Right lobe of liver (tissue), 6 donors: ENCODE measurements at regions not wholly inside any gene's neighbourhood (a gene's known extent, or its start where the extent isn't known, plus 50 kb on each side); places are given as distances from the start of the nearest gene placed in this dataset.
A peak's percentile ranks its signal among the peaks of the same experiment; 100 is the strongest.

ENCODE experiments used
- ATAC-seq, 4 donors: fragments of 200-7000 bp; cut with Tn5 transposase; one replicate each; pipeline ENCODE4 v1.9.1; 2020; ENCODE audit warnings: mild to moderate bottlenecking in 4 of 4, moderate library complexity in 4 of 4
- DNase-seq, 3 donors: peaks; one replicate each; pipeline ENCODE4 v3.0.0-alpha.2; 2020
- H3K27ac ChIP-seq, 3 donors: fragments of 200-600 bp; one replicate each; pipeline ENCODE4 v1.8.0; 2022
- H3K27me3 ChIP-seq, 2 donors: fragments of 200-600 bp; one replicate each; pipeline ENCODE4 v1.8.0; 2022
- H3K36me3 ChIP-seq, 4 donors: fragments of 200-600 bp; sonication (generic) in 1 of 4; one replicate each; pipeline versions ENCODE4 v1.5.1 to v1.8.0; 2017 to 2022; ENCODE audit warnings: control low read depth in 1 of 4
- H3K4me1 ChIP-seq, 4 donors: fragments of 200-600 bp; sonication (generic) in 1 of 4; one replicate each; pipeline versions ENCODE4 v1.5.1 to v1.8.0; 2017 to 2022; ENCODE audit warnings: control low read depth in 1 of 4
- H3K4me3 ChIP-seq, 3 donors: fragments of 200-600 bp; one replicate each; pipeline ENCODE4 v1.8.0; 2022
- H3K9me3 ChIP-seq, 4 donors: fragments of 200-600 bp; sonication (generic) in 1 of 4; one replicate each; pipeline versions ENCODE4 v1.5.1 to v1.8.0; 2017 to 2022; ENCODE audit warnings: control low read depth in 1 of 4
- CTCF ChIP-seq, 4 donors: fragments of 200-600 bp in 3 of 4; fragments of 450-650 bp in 1 of 4; IDR thresholded peaks; one replicate each; pipeline versions ENCODE4 v1.5.1 to v1.8.0; 2016 to 2022; ENCODE audit warnings: antibody characterized with exemption in 4 of 4, mild to moderate bottlenecking in 2 of 4
- POLR2A ChIP-seq: fragments of 450-650 bp; IDR thresholded peaks from one replicate; pipeline ENCODE4 v1.6.1; 2017; ENCODE audit warnings: antibody characterized with exemption, mild to moderate bottlenecking
- WGBS: methylation state at CpG from one replicate; pipeline ENCODE4 v1.1.6; 2018; ENCODE audit warnings: low coverage, low lambda C conversion rate; ENCODE audit not compliant: insufficient coverage; ENCODE audit errors: missing lambda C conversion rate; 5-methylcytosine and 5-hydroxymethylcytosine counted together
- intact Hi-C, 2 donors: fragments of 100-400 bp; cut with DNase I; formaldehyde crosslinking; loops; one replicate each; pipeline versions ENCODE4 v1.11.2 to v1.14.1; 2022
- donor health status: DM: no; HTN: yes; CAD: no.
- donor health status: DM: no; HTN: no; CAD: no.
- donor health status: DM: no; HTN: no; CAD: no.
- donor health status: DM: no; HTN: yes; CAD: no.
- donor health status: DM: no; HTN: yes; CAD: no.

- DNase-seq (no peak), ATAC-seq (no peak)
- WGBS, result 81% methylated on average over 3 of the region's 3 CpGs
- TF ChIP-seq POLR2A (no peak), CTCF (IDR thresholded peaks at IDR 0.05) (no peak)
- no peaks in the 10 kb centered on the region for H3K36me3 ChIP-seq
- intact Hi-C loops, result no loop called here
- no peaks in the 10 kb centered on the region for H3K4me1 ChIP-seq
- no peak overlapping the region for H3K4me3 ChIP-seq
- no peak overlapping the region for H3K27ac ChIP-seq
- H3K9me3 ChIP-seq, result no peaks in the 10 kb centered on the region
- H3K27me3 ChIP-seq, result no peaks in the 10 kb centered on the region
These were observed 107.4 kb downstream of the P2RY1 start for GRCh38 chr3:152942366-152942765.

GRCh38 chr3:152943645-152944044 is 108.7 kb downstream of the P2RY1 start:
- ATAC-seq, result no peak
- intact Hi-C loops, result no loop called here
- no peaks in the 10 kb centered on the region for H3K27me3 ChIP-seq
- TF ChIP-seq POLR2A (no peak), CTCF (IDR thresholded peaks at IDR 0.05) (no peak)
- WGBS, result 14% methylated on average over 3 of the region's 3 CpGs
- H3K4me1 ChIP-seq, result no peaks in the 10 kb centered on the region
- no peaks in the 10 kb centered on the region for H3K9me3 ChIP-seq
- no peak overlapping the region for H3K4me3 ChIP-seq
- no peak overlapping the region for H3K27ac ChIP-seq
- DNase-seq, result no peak
- H3K36me3 ChIP-seq, result no peaks in the 10 kb centered on the region

- 81% methylated on average over 1 of the region's 1 CpG for WGBS
- DNase-seq (no peak), ATAC-seq (no peak)
- Histone ChIP-seq H3K4me3 (no peak overlapping the region), H3K9me3 (no peaks in the 10 kb centered on the region), H3K27me3 (no peaks in the 10 kb centered on the region), H3K27ac (no peak overlapping the region), H3K36me3 (no peaks in the 10 kb centered on the region), H3K4me1 (no peaks in the 10 kb centered on the region)
- no peak for TF ChIP-seq CTCF (IDR thresholded peaks at IDR 0.05)
- no peak for TF ChIP-seq POLR2A
- intact Hi-C loops, result no loop called here
These were observed 109.7 kb downstream of the P2RY1 start for GRCh38 chr3:152944671-152945070.

GRCh38 chr3:152945556-152945955 is 110.6 kb downstream of the P2RY1 start:
- Histone ChIP-seq H3K36me3 (no peaks in the 10 kb centered on the region), H3K4me3 (no peak overlapping the region), H3K4me1 (no peaks in the 10 kb centered on the region), H3K9me3 (no peaks in the 10 kb centered on the region), H3K27ac (no peak overlapping the region), H3K27me3 (no peaks in the 10 kb centered on the region)
- ATAC-seq (no peak), DNase-seq (no peak)
- TF ChIP-seq CTCF (IDR thresholded peaks at IDR 0.05) (no peak), POLR2A (no peak)
- 83% methylated on average over 2 of the region's 2 CpGs for WGBS
- intact Hi-C loops, result no loop called here

- no peaks in the 10 kb centered on the region for H3K27me3 ChIP-seq
- WGBS, result 62% methylated on average over 2 of the region's 2 CpGs
- H3K4me3 ChIP-seq, result no peak overlapping the region
- H3K4me1 ChIP-seq, result peaks cover 0 to 14% (median 0%) of the 10 kb centered on the region in 4 donors
- H3K9me3 ChIP-seq, result no peaks in the 10 kb centered on the region
- TF ChIP-seq CTCF (IDR thresholded peaks at IDR 0.05) (no peak), POLR2A (no peak)
- no peaks in the 10 kb centered on the region for H3K36me3 ChIP-seq
- no peak for DNase-seq
- peak in 1 of 4 donors; percentile 44 for ATAC-seq
- no peak overlapping the region for H3K27ac ChIP-seq
- intact Hi-C loops, result no loop called here
These were observed 122.6 kb downstream of the P2RY1 start for GRCh38 chr3:152957491-152957890.
